SK-N-MC (cell line): ENCODE measurements at regions not wholly inside any gene's neighbourhood (a gene's known extent, or its start where the extent isn't known, plus 50 kb on each side); places are given as distances from the start of the nearest gene placed in this dataset.

Source experiments
- EZH2 ChIP-seq: fragments of 200-600 bp; sonication (generic); IDR thresholded peaks from one replicate; pipeline ENCODE4 v1.6.1; 2017; ENCODE audit warnings: antibody characterized with exemption
- FOXP2 ChIP-seq: optimal IDR thresholded peaks from 2 replicates; pipeline ENCODE3; 2011; ENCODE audit warnings: mild to moderate bottlenecking, moderate library complexity; ENCODE audit not compliant: insufficient read depth; ENCODE audit errors: extremely low read length, control extremely low read depth
- POLR2AphosphoS5 ChIP-seq: IDR thresholded peaks from 2 replicates; pipeline ENCODE4 v1.6.1; 2012; ENCODE audit warnings: mild to moderate bottlenecking, low read depth, low read length, borderline replicate concordance

DNA sequence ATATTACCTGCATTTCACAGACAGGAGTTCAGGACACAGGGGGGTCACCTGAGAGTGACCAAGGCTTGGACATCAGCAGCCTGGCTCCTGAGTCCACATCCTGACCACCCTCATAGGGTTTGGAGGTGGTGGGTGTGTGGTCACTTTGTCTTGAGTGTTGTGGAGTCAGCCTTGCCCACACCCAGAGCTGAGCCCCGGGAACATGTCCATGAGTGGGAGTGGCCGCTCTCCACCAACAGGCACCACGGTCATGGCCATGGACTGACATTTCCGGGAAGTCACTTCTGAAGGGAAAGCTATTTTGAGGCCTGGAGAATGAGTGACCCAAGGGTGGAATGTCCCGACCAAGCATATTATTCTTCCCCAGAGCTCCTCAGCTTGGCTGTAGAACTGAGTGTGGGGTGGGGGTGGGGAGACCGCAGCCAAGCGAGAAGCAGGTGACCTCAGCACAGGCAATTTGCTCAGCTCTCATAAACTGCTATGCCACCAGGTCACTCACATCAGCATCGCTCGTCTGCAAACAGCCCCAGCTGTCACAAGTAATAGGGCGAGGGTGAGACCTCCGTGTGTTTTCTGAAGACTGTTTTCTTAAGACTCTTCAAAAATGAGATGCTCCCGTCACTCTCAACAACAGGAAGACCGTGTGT, 348.6 kb upstream of the CDH4 start:
- TF ChIP-seq EZH2 (no peak), POLR2AphosphoS5 (no peak), FOXP2 (no peak)
